Limb (tissue), 2 donors: ENCODE measurements at regions not wholly inside any gene's neighbourhood (a gene's known extent, or its start where the extent isn't known, plus 50 kb on each side); places are given as distances from the start of the nearest gene placed in this dataset.
A peak's percentile ranks its signal among the peaks of the same experiment; 100 is the strongest.

Experiments
- DNase-seq, 2 donors: peaks; one replicate each; pipeline ENCODE4 v3.0.0-alpha.2; 2016; ENCODE audit errors: extremely low spot score in 2 of 2

DNA sequence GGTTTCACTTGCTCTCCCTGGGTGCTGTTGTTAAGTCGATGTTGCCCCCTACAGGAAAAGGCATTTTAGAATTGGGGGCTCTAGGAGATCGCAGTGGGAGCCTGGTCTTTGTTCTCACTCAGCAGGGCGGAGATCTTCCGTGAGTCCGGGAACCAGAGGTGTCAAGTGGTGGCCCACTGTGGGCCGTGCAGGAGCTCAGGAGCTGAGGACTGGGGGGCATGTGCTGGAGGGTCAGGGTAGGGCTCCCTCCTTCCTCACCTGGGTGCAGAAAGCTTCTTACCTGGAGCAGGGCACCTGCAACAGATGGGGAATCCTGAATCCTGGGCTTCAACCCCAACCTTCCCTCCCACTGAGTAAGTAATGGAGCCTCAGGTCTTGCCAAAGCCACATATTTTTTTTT lies 392.7 kb downstream of the NPHP4 start:
- DNase-seq = no peak

DNA sequence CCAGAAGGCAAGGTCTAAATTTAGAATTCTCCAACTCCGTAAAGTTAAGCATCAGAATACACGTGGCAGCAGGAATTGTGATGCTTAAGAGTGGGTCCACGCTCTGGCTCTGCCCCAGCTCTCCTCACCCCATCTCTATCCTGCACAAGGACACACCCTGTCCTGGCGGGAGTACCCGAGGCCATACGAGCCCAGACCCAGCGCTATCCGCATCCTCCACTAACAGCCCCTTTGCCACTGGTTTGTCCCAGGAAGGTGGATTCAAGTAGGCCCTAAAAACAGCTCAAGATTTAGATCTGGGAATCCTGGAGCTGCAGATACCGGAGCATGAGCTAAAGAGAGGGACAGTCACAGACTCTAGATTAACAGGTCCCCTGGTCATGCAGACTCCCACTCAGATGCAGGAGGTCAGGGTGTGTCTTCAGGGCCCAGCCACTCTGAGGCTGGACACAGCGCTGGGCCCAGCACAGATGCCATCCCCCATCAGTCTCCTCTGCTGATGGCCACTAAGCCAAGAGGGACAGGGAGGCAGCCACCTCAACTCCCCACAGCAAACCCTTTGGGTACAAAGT lies 393.3 kb downstream of the NPHP4 start:
- no peak for DNase-seq

DNA sequence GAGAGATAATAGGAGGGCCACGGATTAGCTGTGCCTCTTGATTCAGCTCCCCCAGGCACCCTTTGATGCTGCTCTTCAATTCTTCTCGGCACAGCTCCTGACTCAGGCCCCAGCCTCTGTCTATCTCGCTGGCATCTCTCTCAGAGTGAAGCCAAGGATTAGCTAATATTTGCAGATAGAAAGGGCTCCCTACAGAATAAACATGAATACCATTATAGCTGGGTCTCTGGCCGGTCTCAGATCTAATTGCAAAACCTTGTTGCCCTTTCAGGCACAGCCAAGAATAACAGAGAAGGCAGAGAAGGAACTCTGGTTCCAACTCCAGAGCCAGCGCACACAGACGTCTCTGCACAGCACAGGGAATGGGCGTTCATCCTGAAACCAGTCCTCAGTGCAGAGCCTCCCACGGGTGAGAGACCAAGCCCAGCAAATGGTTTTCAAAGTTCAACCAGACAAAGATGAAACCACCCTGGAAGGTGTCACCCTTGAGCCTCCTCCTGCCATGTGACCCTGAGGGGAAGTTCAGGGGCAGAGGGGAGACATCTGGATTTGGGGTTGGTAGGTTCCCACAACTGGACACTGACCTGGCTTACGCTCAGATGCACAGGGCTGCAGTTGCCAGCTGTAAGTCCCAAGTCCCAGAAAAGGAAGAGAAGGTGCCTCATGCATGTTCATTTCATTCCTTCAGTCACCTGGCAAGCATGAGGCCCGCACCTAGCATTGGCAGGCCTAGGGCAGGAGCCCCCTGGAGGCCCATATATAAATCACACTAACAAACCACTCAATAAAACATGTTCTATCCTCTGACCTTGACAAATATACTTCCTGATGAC lies 394.0 kb downstream of the NPHP4 start:
- no peak for DNase-seq

DNA sequence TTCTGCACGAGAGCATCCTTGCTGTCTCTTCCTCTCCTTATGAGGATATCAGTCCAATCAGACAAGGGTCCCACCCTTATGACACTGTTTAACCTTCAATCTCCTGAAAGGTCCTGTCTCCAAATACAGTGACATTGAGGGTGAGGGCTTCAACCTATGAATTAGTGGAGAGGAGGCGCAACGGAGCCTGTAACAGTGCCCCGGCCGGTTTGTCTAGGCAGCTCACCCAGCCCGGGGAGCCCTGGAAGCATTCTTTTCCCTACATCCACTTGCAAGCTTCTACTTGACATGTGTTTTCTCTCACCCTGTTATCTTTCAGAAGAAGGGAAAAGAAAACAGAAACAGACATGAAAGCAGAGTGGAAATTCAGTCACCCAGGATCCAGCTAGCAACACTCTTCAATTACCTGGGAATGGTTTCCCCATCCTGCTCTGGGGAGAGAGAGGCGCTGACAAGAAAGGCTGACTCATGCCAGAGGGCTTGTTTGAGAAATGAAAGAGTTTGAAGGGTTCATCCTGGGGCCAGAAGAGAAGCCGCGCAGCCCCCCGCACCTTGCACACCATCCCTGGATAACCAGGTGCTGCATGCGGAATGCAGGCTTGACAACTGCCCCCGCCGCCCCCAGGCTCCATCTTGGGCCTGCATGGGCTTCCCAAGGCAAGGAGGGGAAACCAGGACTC lies 394.9 kb downstream of the NPHP4 start:
- no peak for DNase-seq

DNA sequence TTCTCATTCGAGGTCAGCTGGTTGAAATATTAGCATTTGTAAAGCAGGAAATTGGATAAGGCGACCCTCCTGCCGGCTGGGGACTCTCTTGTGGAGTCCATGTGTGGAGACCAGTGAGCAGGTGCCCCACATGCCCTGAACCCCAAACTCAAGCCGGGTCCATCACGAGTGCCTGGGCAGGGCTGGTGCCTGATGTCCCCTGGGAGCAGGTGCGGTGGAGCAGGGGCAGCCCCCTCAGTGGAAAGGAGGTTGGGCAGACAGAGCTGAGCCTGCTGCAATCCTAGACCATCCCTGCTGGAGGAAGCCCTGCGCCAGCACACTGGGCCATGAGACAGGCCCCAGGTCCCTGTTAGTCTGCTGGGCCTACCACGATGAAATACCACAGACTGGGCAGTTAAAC lies 395.6 kb downstream of the NPHP4 start:
- no peak for DNase-seq

DNA sequence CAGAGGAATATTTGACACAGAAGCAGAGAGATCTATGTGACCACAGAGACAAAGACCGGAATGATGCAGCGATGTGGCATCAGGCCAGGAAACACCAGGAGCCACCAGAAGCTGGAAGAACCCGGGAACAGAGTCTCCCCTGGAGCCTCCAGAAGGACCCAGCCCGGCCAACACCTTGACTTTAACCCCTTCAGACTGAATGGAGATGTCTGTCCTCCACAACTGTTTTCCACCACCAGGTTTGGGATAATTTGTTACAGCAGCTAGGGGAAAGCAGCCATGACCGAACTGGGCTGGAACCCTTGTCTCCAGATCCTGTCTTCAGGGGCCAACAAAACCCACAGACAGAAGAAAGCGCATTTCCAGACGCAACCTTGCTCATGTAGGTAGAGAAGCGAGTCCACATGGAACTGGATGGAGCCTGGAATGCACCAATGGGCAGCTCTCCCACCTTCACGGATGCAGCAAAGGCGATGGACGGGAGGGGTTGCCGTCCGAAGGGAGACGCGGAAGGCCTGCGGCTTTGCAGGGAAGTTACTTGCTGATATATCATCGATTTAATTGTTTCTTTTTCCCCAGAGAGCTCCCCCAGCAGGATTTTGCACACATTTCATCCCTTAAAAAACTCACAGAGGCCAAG lies 396.6 kb downstream of the NPHP4 start:
- DNase-seq = no peak

DNA sequence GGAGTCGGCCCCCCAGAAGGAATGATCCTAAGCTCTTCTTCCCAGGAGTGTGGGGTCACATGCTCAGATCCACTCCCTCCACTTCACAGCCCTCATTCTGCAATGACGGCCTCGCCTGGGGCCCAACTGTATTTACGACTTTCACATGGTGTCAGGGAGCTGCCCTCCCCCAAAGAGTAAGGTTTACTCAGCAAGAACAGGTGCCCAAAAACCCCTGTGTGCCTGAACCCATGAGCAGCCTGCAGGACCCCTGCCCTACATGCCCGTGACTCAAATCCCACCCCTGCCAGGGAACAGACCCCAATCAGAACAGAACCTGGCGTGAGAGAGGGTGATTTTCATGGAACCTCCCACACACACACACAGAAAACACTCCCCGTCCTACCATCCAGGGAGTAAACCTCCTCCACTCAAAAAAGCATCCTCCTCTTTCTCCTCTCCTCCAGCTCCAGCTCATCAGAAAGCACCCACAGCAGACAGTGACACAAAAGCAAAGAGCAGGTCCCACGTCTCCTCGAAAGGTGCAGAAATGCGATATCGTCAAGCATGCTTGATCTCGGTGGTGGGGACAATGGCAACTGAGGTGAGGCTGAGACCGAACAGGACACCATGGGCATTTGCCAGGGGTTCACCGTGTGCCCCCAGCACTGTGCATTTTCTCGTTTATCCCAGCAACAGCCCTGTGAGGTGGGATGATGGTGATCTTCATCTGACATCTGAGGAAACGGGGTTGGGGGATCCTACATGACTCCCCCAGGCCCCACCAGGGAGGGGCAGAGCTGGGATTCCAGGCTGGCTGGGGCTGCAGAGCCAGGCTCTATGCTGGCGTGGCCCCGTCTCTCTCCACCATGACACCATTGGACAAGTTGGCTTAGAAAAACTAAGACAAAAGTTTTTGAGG lies 397.9 kb downstream of the NPHP4 start:
- DNase-seq = no peak

DNA sequence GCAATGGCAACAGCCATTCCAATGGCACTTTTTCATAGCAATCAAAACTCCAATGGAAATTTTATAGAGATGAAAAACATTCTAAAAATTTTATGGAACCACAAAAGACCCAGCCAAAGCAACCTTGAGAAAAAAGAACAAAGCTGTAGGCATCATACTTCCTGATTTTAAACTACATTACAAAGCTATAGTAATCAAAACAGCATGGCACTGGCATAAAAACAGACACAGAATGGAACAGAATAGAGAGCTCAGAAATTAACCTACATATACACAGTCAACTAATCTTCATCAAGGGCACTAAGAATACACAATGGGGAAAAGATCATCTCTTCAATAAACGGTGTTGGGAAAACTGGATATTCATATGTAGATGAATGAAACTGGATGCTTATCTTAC lies 401.5 kb downstream of the NPHP4 start:
- no peak for DNase-seq

DNA sequence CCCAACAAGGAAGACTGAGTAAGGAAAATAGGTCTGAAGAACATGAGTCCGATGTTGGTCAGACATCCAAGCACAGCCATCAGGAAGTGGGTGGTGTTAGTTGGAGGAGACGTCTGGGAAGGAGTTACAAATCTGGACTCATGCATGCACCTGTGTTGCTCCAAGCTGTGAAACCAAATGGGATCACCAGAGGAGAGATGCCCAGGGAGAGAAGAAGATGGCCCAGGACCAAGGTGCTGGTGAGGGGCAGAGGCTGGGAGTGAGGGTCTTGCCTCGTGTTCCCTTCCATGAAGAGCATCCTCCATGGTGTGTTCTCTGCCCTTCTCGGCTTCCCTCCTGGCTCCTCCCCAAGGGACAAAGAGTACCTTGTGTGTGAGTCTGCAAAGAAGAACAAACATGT lies 405.6 kb downstream of the NPHP4 start:
- DNase-seq = no peak

DNA sequence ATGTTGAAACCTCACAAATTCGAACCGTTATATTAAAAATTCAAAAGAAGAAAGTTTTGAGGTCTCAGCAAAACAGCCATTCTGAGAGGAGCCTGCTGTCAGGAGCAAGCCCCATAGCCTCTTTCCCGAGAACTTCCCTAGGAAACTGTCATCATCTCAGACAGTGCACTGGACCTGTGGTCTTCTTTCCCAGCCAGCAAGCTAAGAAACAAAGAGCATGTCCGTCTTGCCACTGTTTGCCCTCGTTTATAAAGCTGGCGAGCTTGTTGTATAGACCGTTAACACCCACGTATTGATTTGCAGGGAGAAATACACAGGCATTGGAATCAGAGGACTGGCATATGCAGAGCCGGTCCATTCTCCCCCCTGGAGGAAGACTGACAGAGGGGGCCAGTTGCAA lies 407.0 kb downstream of the NPHP4 start:
- DNase-seq = no peak

DNA sequence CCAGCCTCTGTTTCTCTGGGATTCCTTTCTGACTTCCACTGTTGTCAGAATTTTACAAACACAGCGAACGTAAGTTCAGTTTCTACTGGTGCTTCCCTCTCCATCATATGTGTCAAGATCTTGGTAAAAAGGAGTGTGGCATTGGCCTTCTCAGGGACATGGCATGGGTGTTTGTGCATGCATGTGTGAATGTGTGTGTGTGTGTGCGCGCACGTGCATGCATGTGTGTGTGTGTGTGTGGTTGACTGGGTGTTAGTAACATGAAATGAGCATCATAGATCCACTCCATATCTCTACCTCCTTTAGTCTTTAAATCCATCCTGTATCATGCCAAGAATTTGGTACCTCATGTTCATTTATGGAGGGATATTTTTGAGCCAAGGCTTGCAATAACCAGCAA lies 411.3 kb downstream of the NPHP4 start:
- DNase-seq = no peak

DNA sequence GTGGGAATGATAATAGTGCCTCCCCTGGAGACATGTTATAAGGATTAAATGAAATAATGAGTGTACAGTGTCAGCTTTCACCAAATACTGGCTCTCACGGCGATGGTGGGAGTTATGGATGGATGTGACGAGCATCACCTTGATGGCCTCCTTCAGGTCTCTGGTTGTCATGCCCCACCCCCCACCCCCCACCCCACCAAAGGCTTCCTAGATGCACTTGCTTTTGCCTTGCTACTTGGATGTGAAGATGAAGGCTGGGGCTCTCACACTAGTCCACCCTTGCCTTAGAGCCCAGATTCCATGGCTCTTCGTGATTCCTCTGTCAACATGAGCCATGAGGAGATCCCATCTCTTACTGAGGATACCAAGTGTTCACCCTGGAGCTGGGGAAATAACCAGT lies 412.3 kb downstream of the NPHP4 start:
- no peak for DNase-seq

DNA sequence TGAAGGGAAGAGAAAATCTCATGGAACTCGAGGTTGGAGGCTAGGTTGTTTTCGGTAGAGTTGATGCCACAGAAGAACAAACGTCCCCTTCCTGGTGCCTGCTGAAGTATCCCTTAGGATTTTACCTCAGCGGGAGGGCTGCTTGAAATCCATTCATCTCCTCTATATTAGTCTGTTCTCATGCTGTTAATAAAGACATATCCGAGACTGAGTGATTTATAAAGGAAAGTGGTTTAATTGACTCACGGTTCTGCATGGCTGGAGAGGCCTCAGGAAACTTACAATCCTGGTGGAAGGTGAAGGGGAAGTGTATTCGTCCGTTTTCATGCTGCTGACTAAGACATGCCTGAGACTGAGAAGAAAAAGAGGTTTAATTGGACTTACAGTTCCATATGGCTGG lies 413.5 kb downstream of the NPHP4 start:
- no peak for DNase-seq

DNA sequence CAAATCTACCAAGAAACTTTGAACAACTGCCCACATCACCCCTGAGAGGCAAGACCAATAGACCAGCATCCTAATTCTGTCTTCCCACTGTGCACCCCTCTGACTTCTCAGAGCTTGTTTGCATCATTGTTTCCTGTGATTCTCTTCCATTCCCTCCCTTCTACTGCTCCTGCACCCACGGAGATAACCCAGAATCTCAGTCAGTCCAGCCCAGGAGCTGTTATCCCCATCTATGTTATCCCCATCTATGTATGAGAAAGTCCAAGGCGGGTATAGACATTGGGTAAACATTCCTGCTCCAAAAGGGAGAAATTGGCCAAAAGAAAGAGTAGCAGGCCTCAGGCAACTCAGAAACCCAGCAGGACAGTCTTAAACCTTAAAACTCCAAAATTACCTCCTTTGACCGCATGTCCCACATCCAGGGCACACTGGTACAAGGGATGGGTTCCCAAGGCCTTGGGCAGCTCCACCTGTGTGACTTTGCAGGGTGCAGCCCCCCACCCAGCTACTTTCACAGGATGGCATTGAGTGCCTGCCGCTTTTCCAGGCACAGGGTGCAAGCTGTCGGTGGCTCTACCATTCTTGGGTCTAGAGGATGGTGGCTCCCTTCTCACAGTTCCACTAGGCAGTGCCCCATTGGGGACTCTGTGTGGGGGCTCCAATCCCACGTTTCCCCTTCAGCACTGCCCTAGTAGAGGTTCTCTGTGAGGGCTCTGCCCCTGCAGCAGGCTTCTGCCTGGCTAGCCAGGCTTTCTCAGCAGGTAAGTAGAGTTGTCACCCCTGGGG lies 414.8 kb downstream of the NPHP4 start:
- peak in 1 of 2 donors; percentile 9 for DNase-seq

DNA sequence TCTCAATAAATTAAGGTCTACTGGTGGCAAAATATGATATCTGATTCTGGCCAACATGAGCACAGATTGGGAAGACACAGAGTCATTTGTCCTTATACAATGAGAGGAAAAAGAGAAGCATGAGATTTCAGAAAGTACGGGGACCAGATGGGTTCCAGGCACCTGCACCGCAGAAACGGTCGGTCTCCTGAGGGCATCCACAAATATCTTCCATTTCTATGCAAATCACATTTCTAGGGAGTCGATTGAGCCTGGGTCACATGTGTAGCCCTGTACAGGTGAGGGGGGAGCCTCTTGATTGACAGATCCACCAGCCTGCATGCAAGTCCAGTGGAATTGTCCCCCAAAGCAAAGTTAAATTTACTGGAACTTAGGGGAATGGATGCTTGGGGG lies 415.6 kb downstream of the NPHP4 start:
- DNase-seq = peak in 1 of 2 donors; percentile 1

DNA sequence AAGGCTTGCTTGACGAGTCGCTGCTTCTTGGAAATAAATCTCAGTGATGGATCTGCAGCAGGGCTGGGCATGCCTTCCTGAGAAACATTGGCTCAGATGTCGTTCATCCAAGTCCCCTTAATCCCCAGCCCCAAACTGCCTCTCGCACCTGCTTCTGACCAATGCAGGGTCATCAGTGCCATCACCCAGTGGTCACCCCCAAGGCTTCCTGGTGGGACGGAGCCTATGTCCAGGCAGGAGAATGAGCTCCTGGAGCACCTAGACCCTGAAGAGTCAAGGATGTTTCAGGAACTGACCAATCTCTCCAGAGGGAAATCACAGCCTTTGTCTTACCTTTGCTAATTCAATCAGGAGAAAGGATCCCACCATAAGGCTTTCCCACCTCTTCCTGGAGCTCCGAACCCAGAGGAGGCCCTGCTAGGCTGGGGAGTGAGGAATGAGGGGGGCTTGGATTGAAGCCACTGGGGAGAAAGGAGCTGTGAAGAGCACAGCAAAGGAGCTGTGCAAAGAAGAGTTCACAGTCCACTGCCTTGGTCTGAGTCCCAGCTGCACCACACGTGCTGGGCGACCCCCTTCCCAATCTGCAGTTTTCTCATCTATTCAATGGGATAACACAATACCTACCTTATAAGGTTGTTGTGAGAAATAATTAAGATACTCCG lies 416.1 kb downstream of the NPHP4 start:
- peak in 1 of 2 donors; percentile 11 for DNase-seq

DNA sequence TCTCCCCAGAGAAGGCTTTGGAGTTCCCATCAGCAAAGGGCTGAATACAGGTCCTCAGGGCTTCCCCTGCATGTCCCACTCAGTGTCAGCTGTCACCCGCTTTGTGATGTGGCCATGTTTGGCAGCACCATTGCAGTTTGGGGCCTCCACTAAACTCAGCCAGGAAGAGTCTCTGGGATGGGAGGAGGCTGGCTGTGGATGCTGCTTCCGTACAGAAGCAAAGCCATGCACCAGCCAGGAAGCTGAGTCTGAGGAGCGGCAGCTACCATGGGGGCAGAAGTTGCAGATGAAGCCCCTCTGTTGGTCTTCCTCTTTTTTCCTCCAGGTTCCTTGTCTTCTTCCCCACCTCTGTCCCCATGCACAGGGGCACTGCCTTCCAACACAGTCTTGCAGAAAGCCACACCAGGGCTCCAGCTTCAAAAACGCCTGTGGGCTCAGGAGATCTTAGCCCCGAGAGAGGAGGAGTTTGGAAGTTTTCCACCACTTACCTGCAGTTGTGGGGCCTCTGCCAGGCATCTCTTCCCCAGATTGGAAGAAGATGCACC lies 416.8 kb downstream of the NPHP4 start:
- DNase-seq = no peak

DNA sequence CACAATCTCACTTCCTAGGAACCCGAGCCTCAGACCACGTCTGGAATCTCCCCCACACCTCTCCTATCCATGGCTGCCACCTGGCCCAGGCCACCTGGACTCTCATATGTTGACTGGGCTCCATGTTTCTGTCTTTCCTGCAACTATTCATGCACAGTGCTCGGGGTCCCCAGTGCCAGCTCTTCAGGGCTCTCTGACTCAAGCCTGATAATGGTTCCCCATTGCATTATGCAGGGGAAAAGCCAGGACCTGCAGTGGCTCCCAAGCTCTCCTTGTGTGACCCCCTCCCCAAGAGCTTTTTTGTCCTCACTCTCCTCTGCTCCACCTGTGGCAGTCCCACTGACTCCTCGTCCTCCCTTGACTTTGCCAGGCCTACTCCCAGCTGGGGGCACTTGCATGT lies 417.6 kb downstream of the NPHP4 start:
- no peak for DNase-seq

DNA sequence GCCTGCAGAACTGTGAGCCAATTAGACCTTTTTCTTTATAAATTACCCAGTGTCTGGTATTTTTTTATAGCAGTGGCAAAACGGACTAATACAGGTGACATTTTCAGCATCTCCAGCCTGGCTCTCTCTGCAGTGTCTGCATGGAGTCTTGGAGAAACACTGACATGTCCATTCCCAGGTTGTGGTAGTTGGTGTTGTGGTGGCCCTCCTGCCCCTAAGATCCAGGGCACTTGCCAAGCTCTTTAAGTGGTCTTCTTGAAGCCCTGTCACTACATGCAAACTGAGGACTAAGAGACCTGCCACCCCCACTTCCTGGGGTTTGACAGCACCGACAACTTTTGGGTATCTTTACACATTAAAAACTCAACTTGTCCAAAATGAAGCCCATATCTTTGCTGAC lies 419.4 kb downstream of the NPHP4 start:
- no peak for DNase-seq
